Ovary (tissue), 3 donors: ENCODE measurements at regions not wholly inside any gene's neighbourhood (a gene's known extent, or its start where the extent isn't known, plus 50 kb on each side); places are given as distances from the start of the nearest gene placed in this dataset.

ENCODE experiments used
- EP300 ChIP-seq: sonication (generic); formaldehyde crosslinking; IDR thresholded peaks from one replicate; pipeline ENCODE4 v1.6.1; 2017; ENCODE audit warnings: antibody characterized with exemption
- TF ChIP-seq, protein P1 (sequence below), 3 donors: fragments of 450-650 bp in 2 of 3; fragments of 200-600 bp in 1 of 3; IDR thresholded peaks; one replicate each; pipeline versions ENCODE4 v1.5.1 to v1.8.0; 2016 to 2022; ENCODE audit warnings: antibody characterized with exemption in 3 of 3, mild to moderate bottlenecking in 1 of 3
- donor health status: DM: no; HTN: no; CAD: no.

DNA sequence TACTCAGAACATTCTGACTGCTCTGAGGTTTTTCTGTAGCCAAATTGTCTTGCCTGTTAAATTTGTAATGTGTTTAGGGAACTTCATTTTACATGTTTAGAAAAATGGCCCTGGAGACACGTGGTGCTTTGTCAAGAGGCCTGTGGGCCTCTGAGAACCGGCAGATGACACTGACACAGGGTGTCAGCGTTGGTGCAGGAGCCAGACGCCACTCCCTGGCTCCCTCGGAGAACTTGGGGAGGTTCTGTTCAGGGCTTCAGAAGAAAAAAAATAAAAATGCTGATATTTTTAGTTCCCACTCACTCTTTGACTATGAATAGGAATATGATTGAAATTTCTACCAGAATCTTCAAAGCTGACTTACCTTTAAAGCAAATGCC is 190.9 kb upstream of the GATB start:
- TF ChIP-seq, protein P1, sequence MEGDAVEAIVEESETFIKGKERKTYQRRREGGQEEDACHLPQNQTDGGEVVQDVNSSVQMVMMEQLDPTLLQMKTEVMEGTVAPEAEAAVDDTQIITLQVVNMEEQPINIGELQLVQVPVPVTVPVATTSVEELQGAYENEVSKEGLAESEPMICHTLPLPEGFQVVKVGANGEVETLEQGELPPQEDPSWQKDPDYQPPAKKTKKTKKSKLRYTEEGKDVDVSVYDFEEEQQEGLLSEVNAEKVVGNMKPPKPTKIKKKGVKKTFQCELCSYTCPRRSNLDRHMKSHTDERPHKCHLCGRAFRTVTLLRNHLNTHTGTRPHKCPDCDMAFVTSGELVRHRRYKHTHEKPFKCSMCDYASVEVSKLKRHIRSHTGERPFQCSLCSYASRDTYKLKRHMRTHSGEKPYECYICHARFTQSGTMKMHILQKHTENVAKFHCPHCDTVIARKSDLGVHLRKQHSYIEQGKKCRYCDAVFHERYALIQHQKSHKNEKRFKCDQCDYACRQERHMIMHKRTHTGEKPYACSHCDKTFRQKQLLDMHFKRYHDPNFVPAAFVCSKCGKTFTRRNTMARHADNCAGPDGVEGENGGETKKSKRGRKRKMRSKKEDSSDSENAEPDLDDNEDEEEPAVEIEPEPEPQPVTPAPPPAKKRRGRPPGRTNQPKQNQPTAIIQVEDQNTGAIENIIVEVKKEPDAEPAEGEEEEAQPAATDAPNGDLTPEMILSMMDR (IDR thresholded peaks at IDR 0.05): no peak
- TF ChIP-seq EP300: no peak
